ENCODE measurements at regions not wholly inside any gene's neighbourhood (a gene's known extent, or its start where the extent isn't known, plus 50 kb on each side); places are given as distances from the start of the nearest gene placed in this dataset.

DNA sequence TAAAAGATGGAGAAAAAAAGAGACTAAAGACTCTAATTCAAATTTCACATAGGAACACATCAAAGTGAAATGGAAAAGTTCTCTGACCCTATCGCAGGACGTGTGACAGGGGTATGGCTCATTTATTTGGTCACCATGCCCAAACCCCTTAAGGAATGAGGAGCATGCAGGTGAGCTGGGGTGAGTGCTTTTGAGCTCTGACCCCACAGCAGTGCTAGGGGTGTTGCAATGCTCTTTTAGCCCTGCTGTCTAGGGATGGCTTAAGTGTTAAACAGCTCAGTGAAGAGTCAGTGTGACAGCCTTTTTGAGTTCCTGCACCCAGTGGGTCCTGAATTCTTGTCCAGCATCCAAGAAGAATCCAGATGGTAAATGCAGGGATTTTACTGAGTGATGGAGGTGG, 143.0 kb upstream of the ANKRD55 start:
- TF ChIP-seq, protein P1, sequence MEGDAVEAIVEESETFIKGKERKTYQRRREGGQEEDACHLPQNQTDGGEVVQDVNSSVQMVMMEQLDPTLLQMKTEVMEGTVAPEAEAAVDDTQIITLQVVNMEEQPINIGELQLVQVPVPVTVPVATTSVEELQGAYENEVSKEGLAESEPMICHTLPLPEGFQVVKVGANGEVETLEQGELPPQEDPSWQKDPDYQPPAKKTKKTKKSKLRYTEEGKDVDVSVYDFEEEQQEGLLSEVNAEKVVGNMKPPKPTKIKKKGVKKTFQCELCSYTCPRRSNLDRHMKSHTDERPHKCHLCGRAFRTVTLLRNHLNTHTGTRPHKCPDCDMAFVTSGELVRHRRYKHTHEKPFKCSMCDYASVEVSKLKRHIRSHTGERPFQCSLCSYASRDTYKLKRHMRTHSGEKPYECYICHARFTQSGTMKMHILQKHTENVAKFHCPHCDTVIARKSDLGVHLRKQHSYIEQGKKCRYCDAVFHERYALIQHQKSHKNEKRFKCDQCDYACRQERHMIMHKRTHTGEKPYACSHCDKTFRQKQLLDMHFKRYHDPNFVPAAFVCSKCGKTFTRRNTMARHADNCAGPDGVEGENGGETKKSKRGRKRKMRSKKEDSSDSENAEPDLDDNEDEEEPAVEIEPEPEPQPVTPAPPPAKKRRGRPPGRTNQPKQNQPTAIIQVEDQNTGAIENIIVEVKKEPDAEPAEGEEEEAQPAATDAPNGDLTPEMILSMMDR (conservative IDR thresholded peaks at IDR 0.05; ENCODE audit: low read length) = no peak
- no peak for TF ChIP-seq EZH2phosphoT487 (IDR thresholded peaks at IDR 0.05; ENCODE audit: borderline replicate concordance)

All from Loucy (cell line).